ENCODE measurements at regions not wholly inside any gene's neighbourhood (a gene's known extent, or its start where the extent isn't known, plus 50 kb on each side); places are given as distances from the start of the nearest gene placed in this dataset.

GRCh38 chr4:166628454-166628853 is 605.8 kb downstream of the SPOCK3 start:
- Histone ChIP-seq H3K9me3 (ENCODE audit: control insufficient read depth, insufficient read depth, low read depth, low read length) (no peaks in the 10 kb centered on the region), H3K4me3 (ENCODE audit: low read depth, low read length) (no peak overlapping the region), H3K27me3 (ENCODE audit: control insufficient read depth, insufficient read depth, low read length) (no peaks in the 10 kb centered on the region), H3K36me3 (ENCODE audit: control insufficient read depth, insufficient read depth, low read length) (no peaks in the 10 kb centered on the region), H3K27ac (ENCODE audit: low read depth, low read length) (no peak overlapping the region), H3K4me1 (ENCODE audit: control insufficient read depth, insufficient read depth, low read length) (no peaks in the 10 kb centered on the region), H3K9ac (ENCODE audit: low read length) (no peak overlapping the region)

GRCh38 chr4:166635367-166635766 is 598.9 kb downstream of the SPOCK3 start:
- Histone ChIP-seq H3K4me3 (ENCODE audit: low read depth, low read length) (no peak overlapping the region), H3K4me1 (ENCODE audit: control insufficient read depth, insufficient read depth, low read length) (no peaks in the 10 kb centered on the region), H3K9me3 (ENCODE audit: control insufficient read depth, insufficient read depth, low read depth, low read length) (no peaks in the 10 kb centered on the region), H3K27me3 (ENCODE audit: control insufficient read depth, insufficient read depth, low read length) (no peaks in the 10 kb centered on the region), H3K9ac (ENCODE audit: low read length) (no peak overlapping the region), H3K36me3 (ENCODE audit: control insufficient read depth, insufficient read depth, low read length) (no peaks in the 10 kb centered on the region), H3K27ac (ENCODE audit: low read depth, low read length) (no peak overlapping the region)

- no peaks in the 10 kb centered on the region for H3K4me1 ChIP-seq (ENCODE audit: control insufficient read depth, insufficient read depth, low read length)
- H3K9ac ChIP-seq (ENCODE audit: low read length) = no peak overlapping the region
- H3K9me3 ChIP-seq (ENCODE audit: control insufficient read depth, insufficient read depth, low read depth, low read length) = no peaks in the 10 kb centered on the region
- H3K27me3 ChIP-seq (ENCODE audit: control insufficient read depth, insufficient read depth, low read length) = no peaks in the 10 kb centered on the region
- H3K4me3 ChIP-seq (ENCODE audit: low read depth, low read length) = no peak overlapping the region
- H3K36me3 ChIP-seq (ENCODE audit: control insufficient read depth, insufficient read depth, low read length) = no peaks in the 10 kb centered on the region
- no peak overlapping the region for H3K27ac ChIP-seq (ENCODE audit: low read depth, low read length)
Observed at GRCh38 chr4:166637816-166638215, 596.5 kb downstream of the SPOCK3 start.

- no peak overlapping the region for H3K9ac ChIP-seq (ENCODE audit: low read length)
- H3K36me3 ChIP-seq (ENCODE audit: control insufficient read depth, insufficient read depth, low read length) = no peaks in the 10 kb centered on the region
- H3K4me1 ChIP-seq (ENCODE audit: control insufficient read depth, insufficient read depth, low read length) = no peaks in the 10 kb centered on the region; the same call in 1 of the 2 replicates
Observed at GRCh38 chr4:166655231-166655630, 579.1 kb downstream of the SPOCK3 start.

GRCh38 chr4:166655705-166656104 is 578.6 kb downstream of the SPOCK3 start:
- no peak overlapping the region for H3K9ac ChIP-seq (ENCODE audit: low read length)
- H3K27me3 ChIP-seq (ENCODE audit: control insufficient read depth, insufficient read depth, low read length) = no peaks in the 10 kb centered on the region
- H3K9me3 ChIP-seq (ENCODE audit: control insufficient read depth, insufficient read depth, low read depth, low read length) = no peaks in the 10 kb centered on the region
- no peaks in the 10 kb centered on the region for H3K36me3 ChIP-seq (ENCODE audit: control insufficient read depth, insufficient read depth, low read length)
- no peaks in the 10 kb centered on the region; the same call in 1 of the 2 replicates for H3K4me1 ChIP-seq (ENCODE audit: control insufficient read depth, insufficient read depth, low read length)
- H3K27ac ChIP-seq (ENCODE audit: low read depth, low read length) = no peak overlapping the region
- H3K4me3 ChIP-seq (ENCODE audit: low read depth, low read length) = no peak overlapping the region

More at GRCh38 chr4:166655231-166655630, 579.1 kb downstream of the SPOCK3 start:
- Histone ChIP-seq H3K9me3 (ENCODE audit: control insufficient read depth, insufficient read depth, low read depth, low read length) (no peaks in the 10 kb centered on the region), H3K4me3 (ENCODE audit: low read depth, low read length) (no peak overlapping the region), H3K27ac (ENCODE audit: low read depth, low read length) (no peak overlapping the region), H3K27me3 (ENCODE audit: control insufficient read depth, insufficient read depth, low read length) (no peaks in the 10 kb centered on the region)

GRCh38 chr4:166657261-166657660 is 577.0 kb downstream of the SPOCK3 start:
- H3K9me3 ChIP-seq (ENCODE audit: control insufficient read depth, insufficient read depth, low read depth, low read length) = no peaks in the 10 kb centered on the region
- no peaks in the 10 kb centered on the region for H3K27me3 ChIP-seq (ENCODE audit: control insufficient read depth, insufficient read depth, low read length)
- no peak overlapping the region for H3K4me3 ChIP-seq (ENCODE audit: low read depth, low read length)
- peaks cover 2% of the 10 kb centered on the region for H3K4me1 ChIP-seq (ENCODE audit: control insufficient read depth, insufficient read depth, low read length)
- H3K9ac ChIP-seq (ENCODE audit: low read length) = no peak overlapping the region
- H3K27ac ChIP-seq (ENCODE audit: low read depth, low read length) = no peak overlapping the region
- H3K36me3 ChIP-seq (ENCODE audit: control insufficient read depth, insufficient read depth, low read length) = no peaks in the 10 kb centered on the region

GRCh38 chr4:166658585-166658984 is 575.7 kb downstream of the SPOCK3 start:
- Histone ChIP-seq H3K9me3 (ENCODE audit: control insufficient read depth, insufficient read depth, low read depth, low read length) (no peaks in the 10 kb centered on the region), H3K27ac (ENCODE audit: low read depth, low read length) (no peak overlapping the region), H3K27me3 (ENCODE audit: control insufficient read depth, insufficient read depth, low read length) (no peaks in the 10 kb centered on the region), H3K4me3 (ENCODE audit: low read depth, low read length) (no peak overlapping the region), H3K9ac (ENCODE audit: low read length) (no peak overlapping the region), H3K36me3 (ENCODE audit: control insufficient read depth, insufficient read depth, low read length) (no peaks in the 10 kb centered on the region), H3K4me1 (ENCODE audit: control insufficient read depth, insufficient read depth, low read length) (peaks cover 4% of the 10 kb centered on the region)

- Histone ChIP-seq H3K27me3 (ENCODE audit: control insufficient read depth, insufficient read depth, low read length) (no peaks in the 10 kb centered on the region), H3K9me3 (ENCODE audit: control insufficient read depth, insufficient read depth, low read depth, low read length) (no peaks in the 10 kb centered on the region), H3K27ac (ENCODE audit: low read depth, low read length) (no peak overlapping the region), H3K36me3 (ENCODE audit: control insufficient read depth, insufficient read depth, low read length) (no peaks in the 10 kb centered on the region), H3K9ac (ENCODE audit: low read length) (no peak overlapping the region), H3K4me3 (ENCODE audit: low read depth, low read length) (no peak overlapping the region), H3K4me1 (ENCODE audit: control insufficient read depth, insufficient read depth, low read length) (peaks cover 4% of the 10 kb centered on the region)
Observed at GRCh38 chr4:166662266-166662843, 571.9 kb downstream of the SPOCK3 start.

- H3K36me3 ChIP-seq (ENCODE audit: control insufficient read depth, insufficient read depth, low read length) = no peaks in the 10 kb centered on the region
- no peaks in the 10 kb centered on the region for H3K9me3 ChIP-seq (ENCODE audit: control insufficient read depth, insufficient read depth, low read depth, low read length)
- H3K4me3 ChIP-seq (ENCODE audit: low read depth, low read length) = no peak overlapping the region
- no peak overlapping the region for H3K9ac ChIP-seq (ENCODE audit: low read length)
- no peak overlapping the region for H3K27ac ChIP-seq (ENCODE audit: low read depth, low read length)
- no peaks in the 10 kb centered on the region for H3K4me1 ChIP-seq (ENCODE audit: control insufficient read depth, insufficient read depth, low read length)
- H3K27me3 ChIP-seq (ENCODE audit: control insufficient read depth, insufficient read depth, low read length) = no peaks in the 10 kb centered on the region
Observed at GRCh38 chr4:166670341-166670740, 564.0 kb downstream of the SPOCK3 start.

GRCh38 chr4:166673911-166674310 is 560.4 kb downstream of the SPOCK3 start:
- Histone ChIP-seq H3K4me1 (ENCODE audit: control insufficient read depth, insufficient read depth, low read length) (no peaks in the 10 kb centered on the region), H3K27ac (ENCODE audit: low read depth, low read length) (no peak overlapping the region), H3K36me3 (ENCODE audit: control insufficient read depth, insufficient read depth, low read length) (no peaks in the 10 kb centered on the region), H3K9ac (ENCODE audit: low read length) (no peak overlapping the region), H3K4me3 (ENCODE audit: low read depth, low read length) (no peak overlapping the region), H3K27me3 (ENCODE audit: control insufficient read depth, insufficient read depth, low read length) (no peaks in the 10 kb centered on the region), H3K9me3 (ENCODE audit: control insufficient read depth, insufficient read depth, low read depth, low read length) (no peaks in the 10 kb centered on the region)

- Histone ChIP-seq H3K27ac (ENCODE audit: low read depth, low read length) (no peak overlapping the region), H3K27me3 (ENCODE audit: control insufficient read depth, insufficient read depth, low read length) (no peaks in the 10 kb centered on the region), H3K4me3 (ENCODE audit: low read depth, low read length) (no peak overlapping the region), H3K9me3 (ENCODE audit: control insufficient read depth, insufficient read depth, low read depth, low read length) (no peaks in the 10 kb centered on the region), H3K36me3 (ENCODE audit: control insufficient read depth, insufficient read depth, low read length) (no peaks in the 10 kb centered on the region), H3K9ac (ENCODE audit: low read length) (no peak overlapping the region), H3K4me1 (ENCODE audit: control insufficient read depth, insufficient read depth, low read length) (no peaks in the 10 kb centered on the region)
Observed at GRCh38 chr4:166675411-166675810, 558.9 kb downstream of the SPOCK3 start.

- no peaks in the 10 kb centered on the region for H3K4me1 ChIP-seq (ENCODE audit: control insufficient read depth, insufficient read depth, low read length)
- H3K9ac ChIP-seq (ENCODE audit: low read length) = no peak overlapping the region
- H3K27ac ChIP-seq (ENCODE audit: low read depth, low read length) = no peak overlapping the region
- no peaks in the 10 kb centered on the region for H3K9me3 ChIP-seq (ENCODE audit: control insufficient read depth, insufficient read depth, low read depth, low read length)
- no peak overlapping the region for H3K4me3 ChIP-seq (ENCODE audit: low read depth, low read length)
- H3K36me3 ChIP-seq (ENCODE audit: control insufficient read depth, insufficient read depth, low read length) = no peaks in the 10 kb centered on the region
- H3K27me3 ChIP-seq (ENCODE audit: control insufficient read depth, insufficient read depth, low read length) = no peaks in the 10 kb centered on the region
Observed at GRCh38 chr4:166680796-166681195, 553.5 kb downstream of the SPOCK3 start.
